Fibroblast of villous mesenchyme (primary cell): ENCODE measurements at regions not wholly inside any gene's neighbourhood (a gene's known extent, or its start where the extent isn't known, plus 50 kb on each side); places are given as distances from the start of the nearest gene placed in this dataset.

Experiments
- DNase-seq: peaks from one replicate; pipeline ENCODE4 v3.0.0-alpha.2; 2010; ENCODE audit warnings: low read depth
- H3K4me3 ChIP-seq: 2 replicates; pipeline ENCODE4 v1.5.1; 2011; ENCODE audit warnings: low read depth, mild to moderate bottlenecking, low read length
- TF ChIP-seq, protein P1 (sequence below): IDR thresholded peaks from 2 replicates; pipeline ENCODE4 v1.5.1; 2012; ENCODE audit warnings: low read depth, mild to moderate bottlenecking, low read length; ENCODE audit not compliant: insufficient read depth

- H3K4me3 ChIP-seq: no peak overlapping the region
- TF ChIP-seq, protein P1, sequence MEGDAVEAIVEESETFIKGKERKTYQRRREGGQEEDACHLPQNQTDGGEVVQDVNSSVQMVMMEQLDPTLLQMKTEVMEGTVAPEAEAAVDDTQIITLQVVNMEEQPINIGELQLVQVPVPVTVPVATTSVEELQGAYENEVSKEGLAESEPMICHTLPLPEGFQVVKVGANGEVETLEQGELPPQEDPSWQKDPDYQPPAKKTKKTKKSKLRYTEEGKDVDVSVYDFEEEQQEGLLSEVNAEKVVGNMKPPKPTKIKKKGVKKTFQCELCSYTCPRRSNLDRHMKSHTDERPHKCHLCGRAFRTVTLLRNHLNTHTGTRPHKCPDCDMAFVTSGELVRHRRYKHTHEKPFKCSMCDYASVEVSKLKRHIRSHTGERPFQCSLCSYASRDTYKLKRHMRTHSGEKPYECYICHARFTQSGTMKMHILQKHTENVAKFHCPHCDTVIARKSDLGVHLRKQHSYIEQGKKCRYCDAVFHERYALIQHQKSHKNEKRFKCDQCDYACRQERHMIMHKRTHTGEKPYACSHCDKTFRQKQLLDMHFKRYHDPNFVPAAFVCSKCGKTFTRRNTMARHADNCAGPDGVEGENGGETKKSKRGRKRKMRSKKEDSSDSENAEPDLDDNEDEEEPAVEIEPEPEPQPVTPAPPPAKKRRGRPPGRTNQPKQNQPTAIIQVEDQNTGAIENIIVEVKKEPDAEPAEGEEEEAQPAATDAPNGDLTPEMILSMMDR: no peak
- no peak for DNase-seq
Observed at GRCh38 chr5:1706428-1706827, 93.2 kb downstream of the MRPL36 start.

GRCh38 chr5:1706021-1706420 is 93.6 kb downstream of the MRPL36 start:
- TF ChIP-seq, protein P1: no peak
- no peak overlapping the region for H3K4me3 ChIP-seq
- DNase-seq: no peak

DNA sequence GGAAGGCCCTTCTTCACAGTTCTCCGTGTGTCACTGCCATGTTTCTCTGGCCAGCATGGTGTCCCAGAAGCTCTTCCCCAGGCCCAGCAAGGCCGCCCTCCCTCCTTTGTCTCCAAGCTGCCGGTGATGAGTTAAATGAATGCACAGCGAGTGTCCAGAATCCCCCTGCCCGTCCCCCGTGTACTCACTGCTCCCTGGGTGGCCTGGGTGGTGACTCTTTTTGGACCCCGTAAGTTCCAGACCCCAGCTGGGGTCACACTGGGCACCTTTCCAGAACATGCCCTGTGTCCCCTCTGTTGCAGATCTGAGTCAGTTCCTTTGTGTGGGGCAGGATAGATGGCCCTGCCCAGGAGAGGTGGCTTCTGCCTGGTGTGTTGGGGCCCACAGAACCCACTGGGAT is 95.0 kb downstream of the MRPL36 start:
- H3K4me3 ChIP-seq: no peak overlapping the region
- DNase-seq: no peak
- TF ChIP-seq, protein P1: no peak

DNA sequence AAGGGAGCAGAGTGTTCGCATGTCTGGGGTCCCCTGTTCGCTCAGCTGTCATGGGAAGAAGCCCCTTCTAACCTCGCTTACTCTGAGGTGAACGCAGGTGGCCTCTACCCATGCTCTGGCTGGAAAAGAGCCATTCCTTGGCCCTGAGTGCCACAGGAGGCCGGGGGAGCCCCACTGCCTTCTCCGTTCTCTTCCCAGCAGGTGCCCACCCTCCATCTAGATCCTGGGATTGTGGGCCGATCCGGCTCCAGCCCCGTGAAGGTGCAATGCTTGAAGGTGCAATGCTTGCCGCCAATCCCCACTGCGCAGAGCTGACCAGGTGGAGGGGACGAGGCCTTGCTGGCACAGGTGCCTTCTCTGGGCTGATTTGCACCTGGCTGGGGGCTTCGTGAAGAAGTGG is 95.4 kb downstream of the MRPL36 start:
- no peak for DNase-seq
- TF ChIP-seq, protein P1: no peak
- H3K4me3 ChIP-seq: no peak overlapping the region

DNA sequence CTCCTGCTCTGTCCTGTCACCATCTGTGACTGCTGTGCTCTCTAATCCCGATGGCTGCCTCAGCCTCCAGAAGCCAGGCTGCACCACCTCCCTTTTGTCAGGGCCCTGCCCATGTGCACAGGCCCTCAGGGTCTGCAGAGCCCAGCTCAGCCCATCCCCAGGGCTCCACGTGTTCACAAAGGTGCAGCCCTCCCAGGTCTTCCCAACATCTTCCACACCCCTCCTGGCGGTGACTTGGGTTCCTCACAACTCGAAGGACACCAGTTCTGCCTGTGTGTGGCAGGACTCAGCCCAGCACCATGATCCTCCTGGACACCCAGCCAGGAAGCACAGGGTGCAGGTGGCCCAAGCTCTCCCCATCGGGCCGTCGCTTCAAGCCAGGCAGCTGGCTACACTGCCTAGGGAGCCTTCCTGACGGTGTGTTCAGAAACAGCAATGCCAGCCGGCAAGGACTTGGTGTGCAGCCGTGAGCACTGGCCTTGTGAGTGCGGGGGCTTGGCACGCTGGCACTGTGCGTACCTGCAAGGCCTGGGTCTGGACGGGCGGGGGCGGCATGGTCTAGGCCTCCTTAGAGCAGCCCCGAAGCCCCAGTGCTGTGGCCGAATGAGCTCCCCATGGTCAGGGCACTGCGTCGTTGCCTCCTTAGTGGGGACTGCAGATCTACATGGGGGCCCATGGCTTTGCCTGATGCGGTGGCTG is 96.1 kb downstream of the MRPL36 start:
- DNase-seq: no peak
- TF ChIP-seq, protein P1: no peak
- no peak overlapping the region for H3K4me3 ChIP-seq

- no peak overlapping the region for H3K4me3 ChIP-seq
- no peak for DNase-seq
- TF ChIP-seq, protein P1: no peak
Observed at GRCh38 chr5:1702318-1702717, 97.3 kb downstream of the MRPL36 start.

DNA sequence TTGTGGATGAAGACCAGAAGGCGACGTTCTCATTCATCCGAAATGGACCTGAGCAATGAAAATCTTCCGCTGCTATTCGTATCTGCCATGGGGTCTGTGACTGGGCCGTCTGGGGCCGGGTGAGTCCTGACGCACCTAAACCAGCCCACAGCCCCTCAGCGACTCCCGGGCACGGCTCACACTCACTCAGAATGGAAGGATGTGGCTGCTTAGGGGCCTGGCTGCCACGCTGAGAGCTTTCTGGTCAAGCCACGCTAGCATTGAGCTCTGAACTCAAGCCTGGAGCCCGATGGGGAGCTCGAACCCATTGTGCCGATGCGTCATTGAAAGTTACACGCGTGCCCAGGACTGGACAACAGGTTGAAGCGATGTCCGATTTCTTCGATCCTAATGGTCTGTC is 97.8 kb downstream of the MRPL36 start:
- no peak for DNase-seq
- no peak overlapping the region for H3K4me3 ChIP-seq
- TF ChIP-seq, protein P1: no peak
